GM12864 (cell line): ENCODE measurements at regions not wholly inside any gene's neighbourhood (a gene's known extent, or its start where the extent isn't known, plus 50 kb on each side); places are given as distances from the start of the nearest gene placed in this dataset.
"Not testable (repeated sequence)": the region's sequence is repeated elsewhere in the genome, so short reads cannot be mapped to it uniquely, and the experiment has no call there.

Source experiments
- DNase-seq: peaks from one replicate; pipeline ENCODE4 v3.0.0-alpha.2; 2011; ENCODE audit warnings: low read depth
- H3K4me3 ChIP-seq: 2 replicates; pipeline ENCODE4 v1.5.1; 2011; ENCODE audit warnings: mild to moderate bottlenecking, low read depth, low read length, control low read depth
- TF ChIP-seq, protein P1 (sequence below): IDR thresholded peaks from 2 replicates; pipeline ENCODE4 v1.5.1; 2011; ENCODE audit warnings: low read depth, mild to moderate bottlenecking, moderate library complexity, low read length, control low read depth, inconsistent platforms; ENCODE audit errors: missing control alignments

DNA sequence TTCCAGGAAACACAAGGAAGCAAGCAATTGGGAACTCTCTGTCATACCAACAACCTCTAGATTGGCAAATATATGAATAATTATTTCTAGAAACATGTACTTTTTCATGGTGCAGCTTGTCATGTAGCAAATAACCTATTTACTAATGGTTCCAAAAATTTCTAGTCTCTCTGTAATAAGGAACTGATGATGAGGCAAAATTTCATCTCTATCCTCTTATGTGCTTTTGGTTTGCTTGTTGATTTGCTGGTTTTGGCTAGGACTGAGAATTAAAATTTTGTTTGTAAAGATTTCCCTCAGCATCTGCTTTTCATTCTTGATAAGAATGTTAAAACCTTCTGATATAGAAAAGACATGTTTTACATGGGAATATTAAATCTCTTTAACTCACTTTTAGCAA lies 123.2 kb upstream of the UFM1 start:
- no peak for DNase-seq
- TF ChIP-seq, protein P1, sequence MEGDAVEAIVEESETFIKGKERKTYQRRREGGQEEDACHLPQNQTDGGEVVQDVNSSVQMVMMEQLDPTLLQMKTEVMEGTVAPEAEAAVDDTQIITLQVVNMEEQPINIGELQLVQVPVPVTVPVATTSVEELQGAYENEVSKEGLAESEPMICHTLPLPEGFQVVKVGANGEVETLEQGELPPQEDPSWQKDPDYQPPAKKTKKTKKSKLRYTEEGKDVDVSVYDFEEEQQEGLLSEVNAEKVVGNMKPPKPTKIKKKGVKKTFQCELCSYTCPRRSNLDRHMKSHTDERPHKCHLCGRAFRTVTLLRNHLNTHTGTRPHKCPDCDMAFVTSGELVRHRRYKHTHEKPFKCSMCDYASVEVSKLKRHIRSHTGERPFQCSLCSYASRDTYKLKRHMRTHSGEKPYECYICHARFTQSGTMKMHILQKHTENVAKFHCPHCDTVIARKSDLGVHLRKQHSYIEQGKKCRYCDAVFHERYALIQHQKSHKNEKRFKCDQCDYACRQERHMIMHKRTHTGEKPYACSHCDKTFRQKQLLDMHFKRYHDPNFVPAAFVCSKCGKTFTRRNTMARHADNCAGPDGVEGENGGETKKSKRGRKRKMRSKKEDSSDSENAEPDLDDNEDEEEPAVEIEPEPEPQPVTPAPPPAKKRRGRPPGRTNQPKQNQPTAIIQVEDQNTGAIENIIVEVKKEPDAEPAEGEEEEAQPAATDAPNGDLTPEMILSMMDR: no peak
- no peak overlapping the region for H3K4me3 ChIP-seq

DNA sequence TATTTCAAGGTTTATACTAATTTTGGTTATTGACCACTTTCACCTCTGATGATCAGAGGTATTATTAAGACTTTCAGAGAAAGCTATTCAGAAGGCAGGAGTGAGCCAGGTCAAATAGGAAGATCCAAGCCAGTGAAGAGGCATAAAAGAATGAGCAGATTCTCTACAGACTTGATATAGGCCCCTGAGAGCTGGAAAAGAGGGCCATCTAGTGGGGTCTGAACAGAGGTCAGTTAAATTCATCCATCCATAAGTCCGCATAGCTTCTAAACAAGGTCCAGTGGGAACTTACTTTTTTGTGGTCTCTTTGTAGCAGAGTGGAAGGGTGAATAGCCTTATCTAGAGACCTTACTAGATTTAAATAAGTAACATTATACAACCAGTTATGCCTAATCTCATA lies 126.6 kb upstream of the UFM1 start:
- no peak for DNase-seq
- H3K4me3 ChIP-seq: no peak overlapping the region
- TF ChIP-seq, protein P1: no peak

DNA sequence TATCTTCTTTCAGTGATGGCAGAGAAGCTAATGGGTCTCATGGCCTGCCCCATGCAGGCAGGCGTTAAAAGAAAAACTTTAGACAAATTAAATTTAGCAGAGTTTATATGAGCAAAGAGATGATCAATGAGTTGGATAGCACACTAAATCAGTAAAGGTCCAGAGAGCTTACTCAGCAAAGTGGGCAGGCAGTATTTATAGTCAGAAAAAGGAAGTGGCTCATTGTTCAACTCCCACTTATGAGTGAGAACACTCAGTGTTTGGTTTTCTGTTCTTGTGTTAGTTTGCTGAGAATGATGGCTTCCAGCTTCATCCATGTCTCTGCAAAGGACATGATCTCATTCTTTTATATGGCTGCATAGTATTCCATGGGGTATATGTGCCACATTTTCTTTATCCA lies 128.5 kb upstream of the UFM1 start:
- not testable (repeated sequence) for H3K4me3 ChIP-seq, DNase-seq

DNA sequence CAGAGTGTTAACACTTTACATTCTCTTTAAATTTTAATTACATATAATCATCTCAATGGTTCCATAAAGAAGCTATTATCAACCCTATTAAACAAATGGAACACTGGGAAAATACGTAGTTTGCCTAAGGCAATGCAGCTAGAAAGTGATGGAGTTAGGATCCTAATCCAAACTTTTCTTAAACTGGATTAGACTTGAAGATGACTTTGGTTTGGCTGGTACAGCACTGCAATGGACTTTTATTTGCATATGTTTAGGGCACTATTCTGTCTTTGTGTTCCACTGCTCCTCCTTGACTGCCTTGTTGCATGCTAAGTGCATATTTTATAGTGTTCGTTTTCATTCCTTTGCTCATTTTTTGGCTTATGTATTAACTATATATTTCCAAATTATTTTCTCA lies 133.5 kb upstream of the UFM1 start:
- no peak for DNase-seq
- H3K4me3 ChIP-seq: no peak overlapping the region
- TF ChIP-seq, protein P1: no peak

DNA sequence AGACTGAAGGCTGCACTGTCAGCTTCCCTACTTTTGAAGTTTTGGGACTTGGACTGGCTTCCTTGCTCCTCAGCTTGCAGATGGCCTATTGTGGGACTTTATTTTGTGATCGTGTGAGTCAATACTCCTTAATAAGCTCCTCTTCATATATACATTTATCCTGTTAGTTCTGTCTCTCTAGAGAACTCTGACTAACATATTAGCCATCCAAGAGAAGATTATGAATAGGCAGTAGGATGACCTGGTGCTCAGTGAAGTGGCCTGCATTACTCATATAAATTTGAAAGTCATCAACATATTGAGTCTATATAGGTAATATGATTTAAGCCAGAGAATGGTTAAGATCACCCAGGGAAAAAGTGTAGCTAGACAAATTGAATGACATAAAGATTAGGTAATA lies 136.3 kb upstream of the UFM1 start:
- no peak for DNase-seq
- TF ChIP-seq, protein P1: no peak
- H3K4me3 ChIP-seq: no peak overlapping the region

DNA sequence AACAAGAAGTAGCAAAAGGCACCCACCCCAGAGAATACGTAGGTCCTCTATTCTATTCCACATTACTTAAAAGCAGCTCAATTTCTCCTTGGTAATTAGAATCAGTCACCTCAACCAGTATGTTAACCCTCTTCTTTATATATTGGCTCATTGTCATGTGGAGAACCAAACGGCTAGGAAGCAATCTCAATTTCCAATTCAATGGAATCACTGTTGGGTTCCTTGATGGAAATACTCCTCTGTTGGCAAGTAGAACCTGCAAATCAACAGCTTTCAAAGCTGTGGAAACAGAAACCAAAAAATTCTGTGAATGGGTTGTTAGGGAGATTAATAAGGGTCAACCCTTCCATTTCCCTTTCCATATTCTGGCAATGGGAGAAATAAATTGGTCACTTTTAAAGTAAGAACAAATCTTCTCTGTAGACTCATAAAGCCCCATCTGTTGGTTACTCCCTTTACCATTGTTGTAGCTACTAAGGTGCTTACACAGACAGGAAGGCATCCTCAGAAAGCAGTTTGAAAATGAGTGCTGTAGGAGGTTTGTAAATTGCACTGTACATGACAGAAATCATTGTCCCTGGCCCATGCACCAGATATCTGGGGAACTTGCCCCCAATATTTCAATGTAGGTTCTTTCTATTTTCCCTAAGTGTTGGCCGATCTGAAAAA lies 138.6 kb upstream of the UFM1 start:
- H3K4me3 ChIP-seq: no peak overlapping the region
- TF ChIP-seq, protein P1: no peak
- DNase-seq: no peak

DNA sequence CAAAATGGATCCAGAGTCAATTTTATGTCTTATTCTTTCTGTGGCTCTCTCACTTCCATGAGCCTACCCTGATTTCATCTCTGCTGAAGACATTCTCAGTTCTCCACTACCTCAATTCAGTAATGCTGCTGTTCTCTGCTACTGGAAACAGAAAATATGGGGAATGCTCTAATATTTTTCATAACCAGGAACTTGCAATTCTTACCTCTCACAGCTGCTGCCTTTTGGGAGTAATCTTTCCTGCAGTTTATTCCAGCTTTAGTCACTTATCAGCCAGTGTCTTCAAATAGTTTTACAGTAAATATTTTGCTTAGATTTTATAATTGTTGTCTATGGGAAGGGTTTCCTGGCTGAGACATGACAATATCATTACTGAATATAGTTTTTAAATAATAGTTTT lies 145.1 kb upstream of the UFM1 start:
- TF ChIP-seq, protein P1: no peak

More for the DNA sequence above, 145.1 kb upstream of the UFM1 start:
- H3K4me3 ChIP-seq: no peak overlapping the region
- no peak for DNase-seq
